ENCODE measurements at regions not wholly inside any gene's neighbourhood (a gene's known extent, or its start where the extent isn't known, plus 50 kb on each side); places are given as distances from the start of the nearest gene placed in this dataset.

GRCh38 chr3:145767909-145768308 is 393.1 kb downstream of the PLOD2 start:
- no peak for DNase-seq

GRCh38 chr3:145776782-145777408 is 384.1 kb downstream of the PLOD2 start:
- no peak for DNase-seq

- DNase-seq = no peak
These were observed 380.7 kb downstream of the PLOD2 start for GRCh38 chr3:145780301-145780700.

- DNase-seq = no peak
These were observed 375.3 kb downstream of the PLOD2 start for GRCh38 chr3:145785668-145786067.

GRCh38 chr3:145798007-145798406 is 363.0 kb downstream of the PLOD2 start:
- DNase-seq = no peak

- no peak for DNase-seq
These were observed 362.1 kb downstream of the PLOD2 start for GRCh38 chr3:145798696-145799537.

- DNase-seq = no peak
These were observed 359.3 kb downstream of the PLOD2 start for GRCh38 chr3:145801696-145802095.

- no peak for DNase-seq
These were observed 353.0 kb downstream of the PLOD2 start for GRCh38 chr3:145807990-145808389.

- no peak for DNase-seq
These were observed 348.6 kb downstream of the PLOD2 start for GRCh38 chr3:145812391-145812790.

- no peak for DNase-seq
These were observed 345.1 kb downstream of the PLOD2 start for GRCh38 chr3:145815707-145816413.

GRCh38 chr3:145817870-145818483 is 343.0 kb downstream of the PLOD2 start:
- no peak for DNase-seq

GRCh38 chr3:145820170-145820569 is 340.8 kb downstream of the PLOD2 start:
- no peak for DNase-seq

- no peak for DNase-seq
These were observed 318.6 kb downstream of the PLOD2 start for GRCh38 chr3:145842294-145842902.

- no peak for DNase-seq
These were observed 317.4 kb downstream of the PLOD2 start for GRCh38 chr3:145843561-145843960.

GRCh38 chr3:145849115-145849514 is 311.9 kb downstream of the PLOD2 start:
- DNase-seq = no peak

- DNase-seq = no peak
These were observed 306.5 kb downstream of the PLOD2 start for GRCh38 chr3:145854499-145854898.

GRCh38 chr3:145857956-145858355 is 303.0 kb downstream of the PLOD2 start:
- no peak for DNase-seq

- no peak for DNase-seq
These were observed 296.6 kb downstream of the PLOD2 start for GRCh38 chr3:145864336-145864735.

- DNase-seq = no peak
These were observed 295.5 kb downstream of the PLOD2 start for GRCh38 chr3:145865399-145866018.

- no peak for DNase-seq
These were observed 291.0 kb downstream of the PLOD2 start for GRCh38 chr3:145869958-145870357.

- no peak for DNase-seq
These were observed 278.5 kb downstream of the PLOD2 start for GRCh38 chr3:145882436-145882835.

GRCh38 chr3:145889730-145890129 is 271.3 kb downstream of the PLOD2 start:
- DNase-seq = no peak

Data from activated gamma-delta T cell (primary cell).